ENCODE measurements at regions not wholly inside any gene's neighbourhood (a gene's known extent, or its start where the extent isn't known, plus 50 kb on each side); places are given as distances from the start of the nearest gene placed in this dataset.
A peak's percentile ranks its signal among the peaks of the same experiment; 100 is the strongest.
"Not testable (repeated sequence)": the region's sequence is repeated elsewhere in the genome, so short reads cannot be mapped to it uniquely, and the experiment has no call there.

DNA sequence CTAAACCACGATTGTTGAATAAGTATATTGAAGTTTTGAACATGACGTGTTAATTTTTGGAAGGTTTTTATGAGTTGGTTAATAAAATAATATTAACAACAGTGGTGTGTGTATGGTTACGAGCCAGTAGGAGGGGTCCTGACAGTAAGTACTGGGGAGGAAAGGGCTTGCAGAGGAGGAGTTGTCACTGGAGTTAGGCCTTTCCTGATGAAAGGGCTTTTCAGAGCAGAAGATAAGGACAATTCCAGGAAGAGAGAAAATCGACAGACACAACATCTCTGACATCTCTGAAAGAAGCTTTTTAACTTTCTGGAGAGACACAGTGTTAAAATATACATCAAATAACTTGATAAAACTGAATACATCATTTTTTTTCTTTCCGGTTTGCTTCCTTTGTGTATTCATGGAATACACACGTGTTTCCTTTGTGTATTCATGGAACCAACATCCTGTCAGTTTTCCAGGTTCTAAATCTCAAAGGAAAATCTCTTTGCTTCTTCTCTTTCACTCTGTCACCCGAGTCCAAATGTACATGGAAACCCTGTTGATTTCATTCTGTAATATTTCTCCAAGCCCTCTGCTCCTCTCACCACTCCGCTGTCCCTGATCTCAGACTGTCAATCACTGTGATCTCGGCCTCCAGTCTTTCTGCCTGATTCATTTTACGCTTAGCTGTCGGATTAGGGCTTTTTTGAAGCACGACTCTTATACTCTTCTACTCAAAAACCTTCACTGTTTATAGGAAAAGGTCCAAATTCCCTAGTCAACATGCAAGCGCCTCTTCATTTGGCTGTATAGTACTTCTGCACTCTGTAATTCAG lies 374.4 kb downstream of the DLEU7 start:
- H3K4me1 ChIP-seq = no peaks in the 10 kb centered on the region
- H3K27ac ChIP-seq = no peak overlapping the region
- intact Hi-C loops (cut with DNase I) = no loop called here
- no peaks in the 10 kb centered on the region for H3K36me3 ChIP-seq
- no peak overlapping the region for H3K4me3 ChIP-seq
- DNase-seq = no peak
- TF ChIP-seq, protein P1, sequence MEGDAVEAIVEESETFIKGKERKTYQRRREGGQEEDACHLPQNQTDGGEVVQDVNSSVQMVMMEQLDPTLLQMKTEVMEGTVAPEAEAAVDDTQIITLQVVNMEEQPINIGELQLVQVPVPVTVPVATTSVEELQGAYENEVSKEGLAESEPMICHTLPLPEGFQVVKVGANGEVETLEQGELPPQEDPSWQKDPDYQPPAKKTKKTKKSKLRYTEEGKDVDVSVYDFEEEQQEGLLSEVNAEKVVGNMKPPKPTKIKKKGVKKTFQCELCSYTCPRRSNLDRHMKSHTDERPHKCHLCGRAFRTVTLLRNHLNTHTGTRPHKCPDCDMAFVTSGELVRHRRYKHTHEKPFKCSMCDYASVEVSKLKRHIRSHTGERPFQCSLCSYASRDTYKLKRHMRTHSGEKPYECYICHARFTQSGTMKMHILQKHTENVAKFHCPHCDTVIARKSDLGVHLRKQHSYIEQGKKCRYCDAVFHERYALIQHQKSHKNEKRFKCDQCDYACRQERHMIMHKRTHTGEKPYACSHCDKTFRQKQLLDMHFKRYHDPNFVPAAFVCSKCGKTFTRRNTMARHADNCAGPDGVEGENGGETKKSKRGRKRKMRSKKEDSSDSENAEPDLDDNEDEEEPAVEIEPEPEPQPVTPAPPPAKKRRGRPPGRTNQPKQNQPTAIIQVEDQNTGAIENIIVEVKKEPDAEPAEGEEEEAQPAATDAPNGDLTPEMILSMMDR (IDR thresholded peaks at IDR 0.05) = no peak
- no peaks in the 10 kb centered on the region for H3K9me3 ChIP-seq
- no peaks in the 10 kb centered on the region for H3K27me3 ChIP-seq
- no peak for ATAC-seq

DNA sequence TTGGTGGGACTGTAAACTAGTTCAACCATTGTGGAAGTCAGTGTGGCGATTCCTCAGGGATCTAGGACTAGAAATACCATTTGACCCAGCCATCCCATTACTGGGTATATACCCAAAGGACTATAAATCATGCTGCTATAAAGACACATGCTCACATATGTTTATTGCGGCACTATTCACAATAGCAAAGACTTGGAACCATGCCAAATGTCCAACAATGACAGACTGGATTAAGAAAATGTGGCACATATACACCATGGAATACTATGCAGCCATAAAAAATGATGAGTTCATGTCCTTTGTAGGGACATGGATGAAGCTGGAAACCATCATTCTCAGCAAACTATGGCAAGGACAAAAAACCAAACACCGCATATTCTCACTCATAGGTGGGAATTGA lies 370.4 kb downstream of the DLEU7 start:
- H3K27me3 ChIP-seq; H3K4me1 ChIP-seq; DNase-seq; H3K36me3 ChIP-seq; ATAC-seq; H3K4me3 ChIP-seq; intact Hi-C loops (cut with DNase I); H3K9me3 ChIP-seq; H3K27ac ChIP-seq: not testable (repeated sequence)

DNA sequence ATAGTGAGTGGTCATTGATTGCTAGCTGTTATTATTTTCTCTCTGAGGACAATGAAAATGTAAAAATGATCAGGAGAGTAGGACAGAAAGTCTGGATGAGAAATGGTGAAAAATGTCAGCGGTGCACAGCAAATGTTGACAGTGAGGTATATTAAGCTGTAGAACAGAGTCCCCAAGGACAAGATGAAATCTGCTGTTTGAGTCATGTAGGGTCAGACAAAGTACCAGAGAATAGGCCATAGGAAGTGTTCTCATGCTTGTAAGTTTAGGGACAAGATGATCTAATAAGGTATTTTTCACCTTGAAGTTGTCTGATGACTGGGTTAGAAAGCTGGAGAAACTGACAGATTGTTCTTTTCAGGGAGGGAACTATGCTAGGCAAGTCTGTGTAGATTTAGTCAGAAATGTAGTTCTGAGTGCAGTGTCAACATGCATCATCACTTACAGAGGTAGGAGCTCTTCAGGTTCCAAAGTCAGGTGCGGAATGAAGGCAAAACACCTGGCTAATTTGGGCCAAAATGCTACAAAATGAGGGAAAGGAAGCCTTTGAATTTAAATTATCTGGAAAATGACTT lies 369.3 kb downstream of the DLEU7 start:
- Histone ChIP-seq H3K36me3 (no peaks in the 10 kb centered on the region), H3K27ac (no peak overlapping the region), H3K4me3 (no peak overlapping the region), H3K27me3 (no peaks in the 10 kb centered on the region), H3K9me3 (no peaks in the 10 kb centered on the region), H3K4me1 (no peaks in the 10 kb centered on the region)
- intact Hi-C loops (cut with DNase I) = no loop called here
- TF ChIP-seq, protein P1 (IDR thresholded peaks at IDR 0.05) = no peak
- DNase-seq = no peak
- peak; percentile 83 for ATAC-seq

DNA sequence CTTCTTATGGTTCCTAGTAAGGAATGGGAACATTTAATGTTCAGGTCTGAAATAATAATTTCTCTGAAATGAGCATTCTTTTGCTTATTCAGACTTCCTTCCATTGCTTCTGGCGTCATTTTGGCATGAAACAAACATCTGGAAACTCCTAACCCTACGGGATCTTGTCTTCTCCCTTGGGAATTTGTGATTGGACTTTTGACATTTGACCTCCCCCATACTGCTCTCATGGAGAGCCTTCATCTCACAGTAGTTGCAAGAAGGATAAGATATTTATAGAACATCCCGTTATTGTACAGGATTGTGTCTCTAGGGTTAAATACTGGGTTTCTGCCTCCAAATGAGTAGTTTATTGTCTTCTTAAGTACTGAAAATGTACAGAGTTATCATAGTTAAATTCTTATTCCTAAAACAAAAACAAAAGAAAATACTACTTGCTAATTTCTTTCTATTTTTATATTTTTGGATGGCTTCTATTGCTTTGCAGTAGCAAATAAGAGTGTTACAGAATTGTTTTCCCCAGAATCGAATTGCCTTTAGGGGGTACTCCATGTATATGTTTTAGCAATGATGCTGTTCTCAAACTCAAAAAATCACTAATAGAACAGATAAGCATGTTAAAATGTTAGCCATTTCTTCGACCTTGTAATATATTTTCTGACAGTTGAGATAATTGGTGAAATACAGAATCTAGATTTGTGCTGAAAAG lies 366.8 kb downstream of the DLEU7 start:
- TF ChIP-seq, protein P1 (IDR thresholded peaks at IDR 0.05) = no peak
- H3K4me1 ChIP-seq = no peaks in the 10 kb centered on the region
- no peak overlapping the region for H3K27ac ChIP-seq
- no peaks in the 10 kb centered on the region for H3K9me3 ChIP-seq
- ATAC-seq (no peak), DNase-seq (no peak)
- intact Hi-C loops (cut with DNase I) = no loop called here
- no peak overlapping the region for H3K4me3 ChIP-seq
- H3K36me3 ChIP-seq = no peaks in the 10 kb centered on the region
- no peaks in the 10 kb centered on the region for H3K27me3 ChIP-seq

DNA sequence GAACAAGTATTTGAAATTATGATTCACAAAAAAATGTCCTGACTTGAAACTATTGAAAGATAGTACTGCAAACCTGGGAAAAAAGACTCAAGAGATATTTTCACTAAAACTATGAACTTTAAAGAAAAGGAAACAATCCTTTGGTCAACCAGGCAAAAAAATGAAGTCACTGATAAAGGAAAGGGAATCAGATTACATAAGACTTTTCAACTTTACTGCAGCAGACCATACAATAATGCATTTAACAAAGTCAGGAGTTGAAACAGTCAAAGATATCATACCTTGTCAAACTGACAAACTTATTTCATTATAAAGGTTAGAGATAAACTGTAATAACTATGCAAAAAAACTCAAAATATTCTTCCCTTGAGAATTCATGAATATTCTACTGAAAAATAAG lies 361.6 kb downstream of the DLEU7 start:
- H3K36me3 ChIP-seq = no peaks in the 10 kb centered on the region
- no peak overlapping the region for H3K4me3 ChIP-seq
- DNase-seq (no peak), ATAC-seq (no peak)
- no peaks in the 10 kb centered on the region for H3K27me3 ChIP-seq
- H3K4me1 ChIP-seq = no peaks in the 10 kb centered on the region
- intact Hi-C loops (cut with DNase I) = no loop called here
- no peak overlapping the region for H3K27ac ChIP-seq
- no peaks in the 10 kb centered on the region for H3K9me3 ChIP-seq
- TF ChIP-seq, protein P1 (IDR thresholded peaks at IDR 0.05) = no peak

DNA sequence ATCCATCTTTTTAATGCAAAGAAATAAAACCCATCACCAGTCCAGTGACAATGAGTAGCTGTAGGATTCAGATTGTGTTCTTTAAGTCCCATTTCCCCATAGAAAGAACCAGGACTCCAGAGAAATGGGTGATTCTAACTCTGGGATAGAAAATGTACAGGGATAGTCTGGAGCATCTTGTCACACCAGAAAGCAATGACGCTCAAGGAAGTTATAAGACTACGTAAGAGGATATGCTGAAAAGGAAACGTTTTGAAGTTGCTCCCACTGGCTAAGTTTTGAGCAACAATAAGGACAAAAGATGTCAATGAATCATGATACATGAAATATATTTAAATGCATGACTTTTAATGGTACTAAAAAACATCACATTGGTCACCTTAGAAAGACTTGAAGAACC lies 360.1 kb downstream of the DLEU7 start:
- Histone ChIP-seq H3K36me3 (no peaks in the 10 kb centered on the region), H3K4me3 (no peak overlapping the region), H3K27me3 (no peaks in the 10 kb centered on the region), H3K4me1 (no peaks in the 10 kb centered on the region), H3K9me3 (no peaks in the 10 kb centered on the region), H3K27ac (no peak overlapping the region)
- DNase-seq (no peak), ATAC-seq (no peak)
- TF ChIP-seq, protein P1 (IDR thresholded peaks at IDR 0.05) = no peak
- intact Hi-C loops (cut with DNase I) = no loop called here
